Superior temporal gyrus (tissue), 1 donor: ENCODE measurements at regions not wholly inside any gene's neighbourhood (a gene's known extent, or its start where the extent isn't known, plus 50 kb on each side); places are given as distances from the start of the nearest gene placed in this dataset.

Source experiments
- DNase-seq: peaks from one replicate; pipeline ENCODE4 v3.0.0-alpha.2; 2016; ENCODE audit errors: extremely low spot score

DNA sequence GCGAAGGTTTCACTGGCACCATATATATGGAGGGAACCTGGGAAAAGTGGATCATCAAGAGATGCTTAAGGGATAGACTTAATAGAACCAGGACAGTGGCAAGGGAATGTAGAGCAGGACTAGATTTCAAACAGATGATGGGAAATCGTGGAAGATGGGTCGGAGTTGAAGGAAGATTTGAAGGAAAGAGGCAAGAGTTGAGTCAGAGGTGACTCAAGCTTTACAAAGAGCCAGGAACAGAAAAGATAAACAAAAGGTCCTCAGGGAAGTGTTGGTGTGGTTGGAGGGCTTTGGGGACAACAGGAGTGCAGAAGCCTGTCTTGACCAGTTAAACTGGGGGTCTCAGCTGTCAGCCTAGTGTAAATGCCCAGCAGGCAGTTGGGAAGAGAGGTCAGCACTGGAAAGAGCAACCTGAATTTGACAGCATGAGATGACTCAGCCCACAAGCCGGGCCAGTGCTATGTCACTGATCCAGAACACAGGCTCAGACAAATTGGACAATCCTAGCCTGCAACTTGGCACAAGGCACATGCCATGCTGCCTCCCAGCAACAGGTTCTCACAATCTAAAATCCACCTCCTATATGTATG is 230.5 kb downstream of the IDS start:
- no peak for DNase-seq

DNA sequence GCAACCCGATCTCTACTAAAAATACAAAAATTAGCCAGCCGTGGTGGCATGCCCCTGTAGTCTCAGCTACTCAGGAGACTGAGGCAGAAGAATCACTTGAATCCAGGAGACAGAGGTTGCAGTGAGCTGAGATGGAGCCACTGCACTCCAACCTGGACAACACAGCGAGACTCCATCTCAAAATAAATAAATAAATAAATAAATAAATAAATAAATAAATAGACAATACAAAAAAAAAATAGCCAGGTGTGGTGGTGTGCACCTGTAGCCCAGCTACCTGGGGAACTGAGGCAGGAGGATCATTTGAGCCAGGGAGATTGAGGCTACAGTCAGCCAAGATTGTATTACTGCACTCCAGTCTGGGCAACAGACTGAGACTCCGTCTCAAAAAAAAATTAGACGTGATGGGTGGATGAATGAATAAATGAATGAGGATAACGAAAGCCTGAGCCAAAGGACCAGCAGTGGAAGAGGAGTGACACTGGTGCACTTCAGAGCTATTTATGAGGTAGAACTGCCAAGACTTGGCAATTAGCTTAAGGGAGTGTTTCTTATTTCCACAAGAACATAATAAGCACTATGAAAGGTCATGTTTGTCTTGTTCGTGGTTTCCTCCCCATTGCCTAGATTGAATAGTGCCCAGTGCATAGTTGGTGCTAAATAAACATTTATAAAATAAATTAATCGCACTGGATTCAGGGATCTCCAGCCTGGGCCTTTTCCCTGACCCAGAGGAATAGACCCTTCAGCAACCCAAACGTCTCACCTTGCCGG is 232.2 kb downstream of the IDS start:
- DNase-seq: no peak

DNA sequence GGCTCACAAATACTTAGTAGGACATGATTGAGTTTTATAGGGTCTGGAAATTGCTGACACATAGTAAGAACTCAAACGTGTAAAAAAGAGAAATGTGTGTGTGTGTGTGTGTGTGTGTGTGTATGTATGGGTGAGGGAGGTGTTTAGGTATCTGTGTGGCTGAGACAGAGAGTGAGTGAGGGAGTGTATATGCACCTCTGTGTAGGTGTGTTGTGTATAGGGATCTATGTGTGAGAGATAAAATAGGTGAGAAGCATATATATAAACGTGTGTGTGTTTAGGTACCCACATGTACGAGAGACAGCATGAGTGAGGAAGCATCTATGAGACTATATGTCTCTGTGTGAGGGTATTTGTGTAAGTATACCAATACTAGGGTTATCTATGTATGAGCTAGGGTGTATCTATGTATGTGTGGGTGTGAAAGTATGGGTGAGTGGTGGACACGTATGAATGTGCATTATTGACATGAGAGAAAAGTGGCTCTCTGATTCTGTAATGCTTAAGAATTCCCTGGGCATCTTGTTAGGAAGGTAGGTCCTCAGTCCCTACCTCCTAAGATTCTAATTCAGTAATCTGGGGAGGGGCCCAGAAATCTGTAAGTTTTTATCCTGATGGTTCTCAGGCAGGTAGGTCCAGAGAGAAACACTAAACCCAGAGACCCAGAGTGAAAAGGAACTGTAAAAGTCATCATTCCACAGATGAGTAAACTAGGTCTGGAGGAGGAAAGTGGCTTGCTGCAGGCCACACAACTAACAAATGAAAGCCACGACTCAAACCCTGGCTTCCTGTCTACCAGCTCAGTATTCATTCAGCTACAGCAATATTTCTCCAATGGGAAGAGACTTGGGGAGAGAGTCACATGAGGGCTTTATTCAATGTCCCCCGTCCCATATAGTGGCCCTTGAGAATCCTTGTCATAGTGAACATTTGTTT is 237.0 kb downstream of the IDS start:
- no peak for DNase-seq

DNA sequence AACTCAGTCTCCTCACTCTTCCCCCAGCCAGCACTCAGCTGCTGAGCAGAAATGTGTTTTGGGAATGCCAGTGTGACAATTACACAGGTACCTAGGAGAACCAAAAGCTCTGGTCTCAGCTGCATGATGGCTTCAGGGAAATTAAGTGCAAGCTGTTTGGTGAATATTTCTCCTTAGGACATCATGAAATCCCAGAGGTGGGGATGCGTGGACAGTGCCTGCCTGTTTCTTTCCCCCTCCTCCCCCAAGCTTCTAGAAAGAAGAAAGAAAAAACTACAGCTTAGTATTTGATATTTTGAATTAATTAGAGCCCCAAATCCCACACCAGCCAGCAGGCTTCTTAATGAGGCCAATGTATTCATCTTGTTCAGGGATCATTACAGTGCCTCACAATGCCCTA is 243.0 kb downstream of the IDS start:
- DNase-seq: no peak

DNA sequence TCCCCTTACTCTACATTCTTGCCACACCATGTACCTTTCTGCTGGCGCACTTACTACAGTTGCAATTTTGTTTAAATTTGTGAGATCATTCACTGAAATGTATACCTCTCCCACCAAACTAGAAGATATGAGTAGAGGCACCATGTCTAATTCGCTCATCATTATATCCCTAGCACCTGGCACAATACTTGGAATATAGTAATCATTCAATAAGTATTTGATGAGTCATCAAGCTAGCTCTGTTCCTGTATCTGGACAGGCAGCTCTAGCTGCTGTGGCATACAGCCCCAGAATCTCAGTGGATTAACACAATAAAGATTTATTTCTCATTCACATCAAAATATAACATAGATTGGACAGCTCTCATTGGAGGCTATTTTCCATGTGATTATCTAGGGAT is 245.9 kb downstream of the IDS start:
- DNase-seq: no peak

DNA sequence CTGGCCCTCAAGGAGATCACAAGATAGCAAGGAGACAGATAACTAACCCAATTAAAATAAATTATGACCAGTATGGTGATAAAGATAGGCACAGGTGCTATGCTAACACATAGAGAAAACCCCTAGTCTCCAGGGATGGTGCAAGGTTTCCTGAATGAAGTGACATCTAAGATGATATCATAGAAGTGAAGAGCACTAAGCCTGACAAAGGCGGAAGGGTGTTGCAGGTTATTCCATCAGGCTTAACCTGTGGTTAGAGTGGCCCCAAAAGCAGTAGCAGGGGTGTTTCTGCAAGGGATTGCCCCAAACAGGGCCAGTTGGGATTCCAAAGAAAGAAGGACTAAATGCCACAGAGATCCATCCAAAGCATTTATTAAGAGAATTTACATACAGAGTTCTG is 249.2 kb downstream of the IDS start:
- DNase-seq: no peak

DNA sequence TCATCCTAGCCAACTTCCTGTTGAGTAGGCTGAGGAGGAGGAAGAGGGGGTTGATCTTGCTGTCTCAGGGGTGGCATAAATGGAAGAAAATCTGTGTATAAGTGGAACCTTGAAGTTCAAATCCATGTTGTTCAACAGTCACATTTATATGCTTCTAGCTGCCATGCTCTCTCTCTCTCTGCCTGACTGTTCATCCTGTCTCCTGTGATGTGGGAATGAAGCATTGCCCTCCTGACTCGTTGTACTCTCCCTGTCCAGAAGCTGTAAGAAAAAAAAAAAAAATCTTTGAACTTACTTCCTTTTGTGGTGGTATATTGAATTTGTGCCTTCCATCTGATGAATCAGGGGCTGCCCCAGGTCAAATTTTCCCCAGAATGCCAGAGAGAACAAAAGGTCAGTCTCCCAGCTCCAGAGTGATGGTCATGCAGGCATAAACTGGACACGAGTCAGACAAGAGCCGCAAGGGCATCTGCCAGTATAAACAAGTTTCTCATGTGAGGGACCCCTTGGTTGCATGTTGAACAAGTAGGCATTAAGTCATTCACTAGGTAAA is 257.0 kb downstream of the IDS start:
- DNase-seq: no peak

DNA sequence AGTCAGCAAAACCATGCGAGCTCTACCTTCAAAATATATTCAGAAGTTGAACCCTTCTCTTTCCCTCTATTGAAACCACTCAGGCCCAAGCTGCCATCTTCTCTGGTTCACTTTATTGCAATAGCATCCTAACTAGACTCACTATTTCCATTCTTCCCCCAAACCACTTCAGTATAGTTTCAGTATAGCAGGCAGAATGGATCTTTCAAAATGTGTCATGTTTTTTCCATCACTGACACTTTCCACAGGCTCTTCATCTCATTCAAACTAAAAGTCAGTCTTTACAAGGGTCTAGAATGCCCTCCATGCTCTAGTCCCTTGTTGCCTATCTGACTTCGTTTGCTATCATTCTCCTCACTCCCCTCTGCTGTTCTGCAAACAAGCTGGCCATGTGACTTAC is 274.4 kb downstream of the IDS start:
- no peak for DNase-seq

DNA sequence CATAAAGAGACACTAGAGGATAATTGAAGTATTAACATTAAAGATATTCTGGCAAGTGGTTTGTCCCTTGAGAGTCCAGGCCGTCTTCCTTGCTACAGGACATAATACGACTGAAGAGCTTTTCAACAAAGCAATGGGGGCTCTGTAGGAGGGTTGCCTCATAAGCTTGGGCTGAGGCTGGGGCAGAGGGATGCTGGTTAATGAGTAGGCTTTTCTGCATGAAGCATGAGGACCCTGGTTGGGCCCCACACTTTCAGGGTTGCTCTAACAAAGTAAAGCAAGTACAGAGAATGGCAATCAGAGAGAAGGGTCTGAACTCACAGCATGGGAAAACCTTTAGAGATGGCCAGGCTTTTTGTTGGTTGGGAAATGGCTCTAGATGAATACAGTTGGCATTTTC is 281.3 kb downstream of the IDS start:
- no peak for DNase-seq

DNA sequence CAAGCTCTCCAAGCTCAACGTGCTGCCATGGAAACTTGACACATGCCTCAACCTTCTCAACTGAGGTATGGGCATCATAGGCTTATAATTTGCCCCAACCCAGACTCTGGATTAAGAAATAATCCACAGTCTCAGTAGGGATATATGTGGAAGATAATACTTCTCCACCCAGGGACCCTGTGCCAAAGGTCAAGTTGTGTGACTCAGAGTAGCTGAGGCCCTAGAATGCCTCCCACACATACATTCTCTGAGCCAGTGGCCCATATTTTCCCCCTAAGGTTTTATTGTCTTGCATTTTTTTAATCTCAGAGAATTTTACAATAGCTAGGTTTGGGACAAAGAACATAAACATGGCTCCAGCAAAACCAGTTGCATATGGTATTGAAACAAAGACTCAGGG is 283.1 kb downstream of the IDS start:
- no peak for DNase-seq

DNA sequence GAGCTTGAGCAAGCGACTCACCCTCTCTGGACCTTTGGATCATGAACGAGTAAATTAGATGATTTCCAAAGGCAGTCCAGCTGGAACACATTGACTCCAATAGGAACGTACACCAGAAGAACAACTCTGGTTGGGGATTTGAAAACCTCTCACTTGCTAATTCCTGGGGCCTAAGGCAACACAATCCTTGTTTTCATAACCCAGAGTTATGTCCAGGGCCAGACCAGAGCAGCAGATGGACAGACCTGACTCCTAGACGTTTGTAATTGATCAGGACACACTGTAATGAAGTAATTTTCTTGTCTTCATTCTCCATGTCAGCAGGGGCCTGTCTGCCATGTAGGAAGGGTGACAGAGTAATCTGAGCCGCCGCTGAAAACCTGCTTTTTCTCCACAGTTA is 283.9 kb downstream of the IDS start:
- no peak for DNase-seq

DNA sequence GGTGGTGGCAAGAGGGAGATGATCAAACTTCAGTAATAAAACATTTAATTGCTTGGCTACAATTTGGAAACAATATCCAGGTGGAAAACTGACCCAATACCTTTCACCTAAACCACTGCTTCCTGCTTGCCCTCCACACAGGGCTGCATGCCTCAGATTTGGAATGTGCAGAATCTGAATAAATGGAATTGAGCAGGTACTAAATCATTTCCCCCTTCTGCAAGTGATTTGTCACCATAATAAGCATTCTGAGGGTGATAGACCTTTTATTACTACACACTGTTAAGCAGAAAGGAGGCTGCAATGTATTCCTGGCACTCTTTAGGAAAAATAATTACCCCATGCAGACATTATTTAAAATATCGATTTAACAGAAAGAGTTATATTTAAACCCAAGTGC is 291.8 kb downstream of the IDS start:
- no peak for DNase-seq

DNA sequence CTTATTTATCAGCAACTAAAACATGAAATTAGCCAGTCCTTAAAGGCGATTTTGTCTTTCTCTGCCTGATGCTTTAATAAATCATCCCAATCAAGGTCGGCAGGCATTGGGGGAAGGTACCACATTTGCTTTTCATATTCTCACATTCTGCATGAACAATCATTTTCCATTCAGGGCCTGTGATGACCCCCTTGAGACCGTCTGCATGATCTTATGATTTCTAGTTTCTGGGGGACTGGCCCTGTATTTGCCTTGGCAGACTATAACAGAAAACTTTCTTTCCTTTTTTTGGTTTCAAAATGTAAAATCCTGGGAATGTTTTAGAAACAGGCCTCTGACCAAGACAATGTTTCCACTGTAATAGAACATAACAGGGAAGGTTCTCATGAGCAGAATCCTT is 296.8 kb downstream of the IDS start:
- DNase-seq: no peak

DNA sequence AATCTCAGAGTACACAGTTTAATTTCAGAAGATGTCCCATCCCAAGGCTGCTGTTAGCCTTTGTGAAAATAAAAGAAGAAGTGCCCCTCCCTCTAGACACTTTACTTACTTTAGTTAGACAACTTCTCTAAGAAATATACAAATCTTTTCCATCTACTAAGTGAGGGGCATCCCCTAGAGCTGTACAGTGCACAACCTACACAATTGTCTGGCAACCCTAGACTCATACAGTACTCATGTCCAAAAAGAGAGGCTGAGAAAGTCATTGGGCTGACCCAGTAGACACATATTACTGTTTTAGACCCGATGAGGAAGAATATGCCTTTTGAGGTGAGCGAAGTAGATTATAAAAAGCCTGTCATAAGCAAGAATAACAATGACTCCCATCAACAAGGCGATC is 297.6 kb downstream of the IDS start:
- DNase-seq: no peak

DNA sequence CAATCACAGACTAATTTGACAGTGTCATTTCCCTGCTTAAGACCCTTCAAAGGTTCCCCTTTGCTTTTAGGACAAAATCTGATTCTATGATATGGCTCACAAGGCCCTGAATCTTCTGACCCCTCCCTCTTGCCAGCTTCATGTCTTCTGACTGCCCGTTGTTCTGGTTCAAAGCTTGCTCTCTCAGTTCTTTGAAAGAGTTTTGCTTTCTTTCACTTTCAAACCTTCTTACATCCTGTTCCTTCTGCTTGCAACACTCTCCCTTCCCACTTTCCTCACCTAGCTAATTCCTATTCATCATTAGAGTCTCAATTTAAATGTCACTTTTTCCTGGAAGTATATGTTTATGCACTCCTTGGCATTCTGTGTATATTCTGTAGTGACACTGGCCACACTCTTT is 299.2 kb downstream of the IDS start:
- no peak for DNase-seq

DNA sequence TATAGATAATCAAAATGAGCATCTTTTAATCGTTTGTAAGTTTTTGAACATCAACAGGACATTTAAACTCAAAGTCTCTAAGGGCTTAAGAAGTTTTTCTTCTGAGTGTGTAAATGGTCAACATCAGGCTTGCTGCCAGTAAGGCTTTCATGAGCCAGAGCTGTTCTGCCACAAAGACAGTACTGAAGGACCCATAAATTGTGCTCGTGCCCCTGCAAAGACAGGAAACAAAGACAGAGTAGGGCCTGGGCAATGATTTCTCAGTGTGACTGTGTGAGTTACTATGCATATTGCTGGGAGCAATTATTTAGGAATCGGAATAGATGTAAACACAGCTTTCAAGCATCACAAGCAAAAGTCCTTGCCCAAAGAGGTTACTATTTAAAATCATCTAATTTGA is 300.0 kb downstream of the IDS start:
- DNase-seq: no peak

DNA sequence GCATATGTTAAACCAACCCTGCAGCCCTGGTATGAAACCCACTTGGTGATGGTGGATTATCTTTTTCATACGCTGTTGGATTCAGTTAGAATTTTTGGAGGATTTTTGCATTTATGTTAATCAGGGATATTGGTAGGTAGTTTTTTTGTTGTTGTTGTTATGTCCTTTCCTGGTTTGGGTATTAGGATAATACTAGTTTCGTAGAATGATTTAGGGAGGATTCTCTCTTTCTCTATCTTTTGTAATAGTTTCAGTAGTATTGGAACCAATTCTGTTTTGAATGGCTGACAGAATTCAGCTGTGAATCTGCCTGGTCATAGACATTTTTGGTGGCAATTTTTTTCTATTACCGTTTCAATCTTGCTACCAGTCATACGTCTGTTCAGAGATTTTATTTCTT is 305.4 kb downstream of the IDS start:
- no peak for DNase-seq

DNA sequence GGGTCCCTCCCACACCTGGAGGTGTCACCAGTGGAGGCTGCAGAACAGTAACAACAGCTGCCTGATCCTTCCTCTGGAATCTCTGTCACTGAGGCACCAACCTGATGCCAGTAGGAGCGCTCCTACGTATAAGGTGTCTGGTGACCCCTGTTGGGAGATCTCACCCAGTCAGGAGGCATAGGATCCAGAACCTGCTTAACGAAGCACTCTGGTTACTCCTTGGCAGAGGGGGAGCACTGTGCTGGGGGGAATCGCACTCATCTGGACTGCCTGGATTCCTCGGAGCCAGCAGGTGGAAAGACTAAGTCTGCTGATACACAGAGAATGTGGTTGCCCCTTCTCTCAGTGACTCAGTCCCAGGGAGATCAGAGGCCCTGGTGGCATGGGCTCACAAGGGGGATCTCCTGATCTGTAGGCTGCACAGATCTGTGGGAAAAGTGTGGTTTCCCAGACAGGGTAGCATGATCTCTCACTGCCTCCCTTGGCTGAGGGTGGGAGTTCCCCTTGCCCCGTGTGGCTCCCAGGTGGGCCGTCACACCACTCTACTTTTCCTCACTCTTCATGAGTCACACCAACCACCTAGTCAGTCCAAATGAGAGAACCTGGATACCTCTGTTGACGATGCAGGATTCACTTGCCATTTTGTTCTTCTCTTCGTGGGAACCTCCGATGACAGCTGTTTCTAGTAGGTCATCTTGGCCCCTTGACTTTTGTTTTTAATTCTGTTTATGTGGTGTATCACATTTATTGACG is 305.9 kb downstream of the IDS start:
- no peak for DNase-seq

DNA sequence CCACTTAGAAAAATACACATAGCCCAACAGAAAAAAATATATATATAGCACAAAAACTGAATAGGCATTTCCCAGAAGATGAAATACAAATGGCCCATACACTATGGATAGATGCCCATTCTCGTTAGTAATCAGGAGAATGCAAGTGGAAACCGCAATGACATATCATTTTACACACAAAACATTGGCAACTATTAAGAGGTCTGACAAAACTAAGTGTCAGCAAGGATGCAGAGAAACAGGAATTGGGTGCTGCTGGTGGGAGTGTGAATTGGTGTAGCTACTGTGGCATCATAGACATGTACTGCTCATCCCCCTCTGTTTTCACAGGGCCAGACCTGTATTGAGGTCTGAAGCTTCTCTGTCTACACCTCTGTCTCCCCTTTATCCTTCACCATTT is 320.0 kb downstream of the IDS start:
- DNase-seq: no peak

DNA sequence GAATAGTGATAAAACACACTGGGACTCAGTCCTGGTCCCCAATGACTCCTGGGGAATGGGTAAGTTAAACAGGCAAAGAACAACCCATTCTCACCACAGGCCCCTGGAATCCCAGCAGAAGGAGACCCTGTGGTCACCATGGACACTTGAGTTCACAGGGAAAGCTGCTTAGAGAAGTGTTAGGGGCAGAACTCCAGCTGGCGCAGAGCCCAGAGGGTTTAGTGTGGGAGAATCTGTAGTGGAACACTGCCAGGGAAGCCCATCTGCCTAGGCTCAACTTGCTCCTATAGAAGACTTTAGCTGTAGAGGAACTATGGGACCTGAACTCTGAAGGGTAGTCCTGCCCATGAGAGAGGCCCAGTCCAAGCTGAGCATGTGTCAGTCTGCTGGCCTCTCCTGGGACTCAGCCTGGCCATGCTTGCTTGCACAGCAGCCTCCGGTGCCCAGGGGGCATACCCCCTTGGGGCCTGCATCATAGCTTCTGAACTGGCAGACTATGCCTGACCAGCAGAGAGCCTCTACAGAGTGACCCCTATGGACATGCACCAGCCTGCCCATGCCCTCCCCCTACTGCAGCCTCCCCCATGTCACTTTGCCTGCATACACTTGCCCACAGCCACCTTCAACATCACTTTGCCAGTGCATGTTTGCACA is 343.5 kb downstream of the IDS start:
- no peak for DNase-seq

DNA sequence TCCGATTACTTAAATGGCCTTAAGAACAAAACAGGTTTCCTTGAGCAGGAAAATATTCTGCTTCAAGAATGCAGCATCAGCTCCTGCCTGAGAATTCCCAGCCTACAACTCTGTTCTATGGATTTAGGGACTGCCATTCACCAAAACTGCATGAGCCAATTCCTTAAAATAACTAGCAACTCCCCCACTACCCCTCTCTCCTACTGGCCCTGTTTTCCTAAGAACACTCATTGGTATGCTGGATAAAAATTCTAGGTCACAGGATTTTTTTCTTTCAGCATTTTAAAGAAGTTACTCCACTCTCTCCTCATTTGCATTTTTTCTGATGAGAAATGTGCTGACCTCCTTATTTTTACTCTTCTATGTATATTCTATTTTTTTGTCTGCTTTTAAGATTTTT is 347.1 kb downstream of the IDS start:
- no peak for DNase-seq
